Left lung (tissue), 4 donors: ENCODE measurements at regions not wholly inside any gene's neighbourhood (a gene's known extent, or its start where the extent isn't known, plus 50 kb on each side); places are given as distances from the start of the nearest gene placed in this dataset.

Experiments used
- ATAC-seq: fragments of 200-7000 bp; cut with Tn5 transposase; one replicate; pipeline ENCODE4 v1.9.1; 2020; ENCODE audit warnings: moderate library complexity
- DNase-seq, 4 donors: peaks; one replicate each; pipeline ENCODE4 v3.0.0-alpha.2; 2013 to 2020
- H3K27ac ChIP-seq, 2 donors: fragments of 200-600 bp; sonication (generic) in 1 of 2; one replicate each; pipeline versions ENCODE4 v1.5.0 to v1.8.0; 2020 to 2021
- H3K27me3 ChIP-seq, 2 donors: fragments of 200-600 bp; sonication (generic) in 1 of 2; one replicate each; pipeline versions ENCODE4 v1.5.0 to v1.8.0; 2020 to 2021
- H3K36me3 ChIP-seq, 2 donors: fragments of 200-600 bp; sonication (generic) in 1 of 2; one replicate each; pipeline versions ENCODE4 v1.5.0 to v1.8.0; 2020 to 2021
- H3K4me1 ChIP-seq, 2 donors: fragments of 200-600 bp; one replicate each; pipeline ENCODE4 v1.8.0; 2021
- H3K4me3 ChIP-seq, 2 donors: fragments of 200-600 bp; sonication (generic) in 1 of 2; one replicate each; pipeline versions ENCODE4 v1.5.0 to v1.8.0; 2020 to 2021; ENCODE audit warnings: mild to moderate bottlenecking in 1 of 2
- H3K9me3 ChIP-seq, 2 donors: fragments of 200-600 bp; sonication (generic) in 1 of 2; one replicate each; pipeline versions ENCODE4 v1.5.0 to v1.8.0; 2020 to 2021
- CTCF ChIP-seq, 2 donors: fragments of 200-600 bp; sonication (generic) in 1 of 2; IDR thresholded peaks; one replicate each; pipeline versions ENCODE4 v1.5.0 to v1.8.0; 2021; ENCODE audit warnings: antibody characterized with exemption in 2 of 2
- intact Hi-C, 2 donors: fragments of 100-400 bp; cut with DNase I; formaldehyde crosslinking; loops; one replicate each; pipeline versions ENCODE4 v1.11.2 to v1.14.2; 2022
- donor health status: DM: no; HTN: yes; CAD: no.
- donor health status: DM: no; HTN: no; CAD: no.

GRCh38 chr1:207268337-207268736, 53.1 kb upstream of the CD55 start:
- H3K27me3 ChIP-seq, result no peaks in the 10 kb centered on the region
- peaks cover 0 to 3% of the 10 kb centered on the region in 2 donors for H3K9me3 ChIP-seq
- H3K4me1 ChIP-seq, result no peaks in the 10 kb centered on the region
- TF ChIP-seq CTCF (IDR thresholded peaks at IDR 0.05), result no peak
- H3K27ac ChIP-seq, result no peak overlapping the region
- H3K4me3 ChIP-seq, result no peak overlapping the region
- intact Hi-C loops, result no loop called here
- no peak for ATAC-seq
- DNase-seq, result no peak
- no peaks in the 10 kb centered on the region for H3K36me3 ChIP-seq

GRCh38 chr1:207268753-207269511, 52.5 kb upstream of the CD55 start:
- Histone ChIP-seq H3K27me3 (no peaks in the 10 kb centered on the region), H3K27ac (no peak overlapping the region), H3K9me3 (peaks cover 0 to 3% of the 10 kb centered on the region in 2 donors), H3K36me3 (no peaks in the 10 kb centered on the region), H3K4me1 (no peaks in the 10 kb centered on the region), H3K4me3 (no peak overlapping the region)
- no peak for ATAC-seq
- intact Hi-C loops, result no loop called here
- TF ChIP-seq CTCF (IDR thresholded peaks at IDR 0.05), result no peak
- no peak for DNase-seq
